ENCODE measurements at regions not wholly inside any gene's neighbourhood (a gene's known extent, or its start where the extent isn't known, plus 50 kb on each side); places are given as distances from the start of the nearest gene placed in this dataset.

- H3K36me3 ChIP-seq (ENCODE audit: insufficient read depth in 1 of 2, low read depth in 1 of 2): no peaks in the 10 kb centered on the region
- no peaks in the 10 kb centered on the region for H3K9me3 ChIP-seq
- no peaks in the 10 kb centered on the region for H3K4me1 ChIP-seq
- H3K27me3 ChIP-seq (ENCODE audit: insufficient read depth in 3 of 3, low read length in 2 of 3): peaks cover 0 to 4% (median 0%) of the 10 kb centered on the region in 3 donors
- no peak for DNase-seq
- H3K4me3 ChIP-seq: no peak overlapping the region
- WGBS, 3 donors: 62 to 78% (median 75%) methylated on average over 4 of the region's 4 CpGs
- H3K27ac ChIP-seq: no peak overlapping the region
- intact Hi-C loops (cut with DNase I): no loop called here
- ATAC-seq: no peak
- TF ChIP-seq CTCF (IDR thresholded peaks at IDR 0.05): no peak
Observed at GRCh38 chr22:22032099-22032905, 49.7 kb upstream of the TOP3B start.

Data from psoas muscle (tissue), 7 donors.